GM23338 (cell line): ENCODE measurements at regions not wholly inside any gene's neighbourhood (a gene's known extent, or its start where the extent isn't known, plus 50 kb on each side); places are given as distances from the start of the nearest gene placed in this dataset.

Experiments used
- ATAC-seq: fragments of 200-7000 bp; cut with Tn5 transposase; 3 replicates; pipeline ENCODE4 v1.9.1; 2020
- DNase-seq: peaks from one replicate; pipeline ENCODE4 v3.0.0-alpha.2; 2015; ENCODE audit warnings: low spot score
- H2AFZ ChIP-seq: fragments of 200-600 bp; sonication (generic); 2 replicates; pipeline ENCODE4 v1.8.0; 2016; ENCODE audit warnings: antibody characterized with exemption, mild to moderate bottlenecking, moderate library complexity
- H3F3A ChIP-seq: fragments of 200-600 bp; sonication (generic); replicated peaks from 2 replicates; pipeline ENCODE4 v1.8.0; 2017; ENCODE audit warnings: antibody characterized with exemption, mixed run types, low read depth
- H3K27ac ChIP-seq: fragments of 200-600 bp; sonication (generic); 2 replicates; pipeline ENCODE4 v1.6.1; 2016; ENCODE audit warnings: low read depth
- H3K27me3 ChIP-seq: fragments of 200-600 bp; sonication (generic); 2 replicates; pipeline ENCODE4 v1.8.0; 2016; ENCODE audit warnings: mild to moderate bottlenecking, mixed run types, moderate library complexity; ENCODE audit not compliant: insufficient read depth
- H3K36me3 ChIP-seq: fragments of 200-600 bp; sonication (generic); 2 replicates; pipeline ENCODE4 v1.8.0; 2016; ENCODE audit warnings: mild to moderate bottlenecking; ENCODE audit not compliant: insufficient read depth
- H3K4me1 ChIP-seq: fragments of 200-600 bp; sonication (generic); 2 replicates; pipeline ENCODE4 v1.8.0; 2016; ENCODE audit warnings: mild to moderate bottlenecking, moderate library complexity; ENCODE audit not compliant: insufficient read depth
- H3K4me2 ChIP-seq: fragments of 200-600 bp; sonication (generic); 2 replicates; pipeline ENCODE4 v1.7.1; 2017; ENCODE audit warnings: mixed run types
- H3K4me3 ChIP-seq: fragments of 200-600 bp; sonication (generic); 2 replicates; pipeline ENCODE4 v1.6.1; 2016; ENCODE audit warnings: mixed run types
- H3K79me2 ChIP-seq: fragments of 200-600 bp; sonication (generic); replicated peaks from 2 replicates; pipeline ENCODE4 v1.8.0; 2017; ENCODE audit warnings: mild to moderate bottlenecking; ENCODE audit not compliant: insufficient read depth
- H3K9me2 ChIP-seq: fragments of 200-600 bp; sonication (generic); 2 replicates; pipeline ENCODE4 v1.8.0; 2017; ENCODE audit not compliant: insufficient read depth
- H4K20me1 ChIP-seq: fragments of 200-600 bp; sonication (generic); replicated peaks from 2 replicates; pipeline ENCODE4 v1.8.0; 2017; ENCODE audit warnings: mild to moderate bottlenecking; ENCODE audit not compliant: insufficient read depth
- H3K27ac Mint-ChIP-seq: 2 replicates; pipeline ENCODE4 v1.8.0; 2020; ENCODE audit warnings: inconsistent platforms, mild to moderate bottlenecking, moderate library complexity, mixed read lengths
- H3K27me3 Mint-ChIP-seq: 3 replicates; pipeline ENCODE4 v1.8.0; 2022; ENCODE audit warnings: low read depth, mild to moderate bottlenecking, moderate library complexity, mixed read lengths, inconsistent platforms; ENCODE audit not compliant: insufficient read depth, poor library complexity
- H3K36me3 Mint-ChIP-seq: 3 replicates; pipeline ENCODE4 v1.8.0; 2021; ENCODE audit warnings: low read depth, mild to moderate bottlenecking, inconsistent platforms, moderate library complexity, mixed read lengths
- H3K4me1 Mint-ChIP-seq: 3 replicates; pipeline ENCODE4 v1.8.0; 2020; ENCODE audit warnings: mild to moderate bottlenecking, inconsistent platforms, mixed read lengths
- H3K4me3 Mint-ChIP-seq: 3 replicates; pipeline ENCODE4 v1.8.0; 2021; ENCODE audit warnings: moderate library complexity, mild to moderate bottlenecking, inconsistent platforms, mixed read lengths
- H3K9me3 Mint-ChIP-seq: 3 replicates; pipeline ENCODE4 v1.8.0; 2020; ENCODE audit warnings: moderate library complexity, mild to moderate bottlenecking, inconsistent platforms, mixed read lengths
- CREB1 ChIP-seq: fragments of 250-450 bp; sonication (Bioruptor Pico); IDR thresholded peaks from 2 replicates; pipeline ENCODE4 v1.5.0; 2020; ENCODE audit warnings: low read depth, mild to moderate bottlenecking, moderate library complexity
- ETS1 ChIP-seq: IDR thresholded peaks from 2 replicates; pipeline ENCODE4 v1.6.1; 2016; ENCODE audit warnings: antibody characterized with exemption
- EZH2 ChIP-seq: fragments of 200-600 bp; sonication (generic); IDR thresholded peaks from one replicate; pipeline ENCODE4 v1.8.0; 2017; ENCODE audit warnings: antibody characterized with exemption, mild to moderate bottlenecking, low read depth; ENCODE audit not compliant: unreplicated experiment
- EZH2phosphoT487 ChIP-seq: fragments of 200-600 bp; sonication (generic); IDR thresholded peaks from one replicate; pipeline ENCODE4 v1.8.1; 2018; ENCODE audit warnings: antibody characterized with exemption; ENCODE audit not compliant: unreplicated experiment
- JUNB ChIP-seq: IDR thresholded peaks from one replicate; pipeline ENCODE4 v1.6.1; 2016; ENCODE audit warnings: antibody characterized with exemption; ENCODE audit not compliant: unreplicated experiment
- NANOG ChIP-seq: IDR thresholded peaks from 2 replicates; pipeline ENCODE4 v1.6.1; 2016; ENCODE audit warnings: antibody characterized with exemption, borderline replicate concordance
- POLR2AphosphoS5 ChIP-seq: IDR thresholded peaks from 2 replicates; pipeline ENCODE4 v1.6.1; 2016; ENCODE audit warnings: antibody characterized with exemption, low read depth
- STAT1 ChIP-seq: IDR thresholded peaks from one replicate; pipeline ENCODE4 v1.6.1; 2016; ENCODE audit warnings: antibody characterized with exemption; ENCODE audit not compliant: unreplicated experiment
- ZNF114 ChIP-seq: fragments of 250-450 bp; sonication (Bioruptor Pico); IDR thresholded peaks from 2 replicates; pipeline ENCODE4 v1.5.0; 2020; ENCODE audit warnings: mild to moderate bottlenecking, moderate library complexity
- ZNF331 ChIP-seq: fragments of 250-450 bp; sonication (Bioruptor Pico); IDR thresholded peaks from 2 replicates; pipeline ENCODE4 v1.5.0; 2020; ENCODE audit warnings: low read depth, mild to moderate bottlenecking, moderate library complexity
- ZNF462 ChIP-seq: fragments of 250-450 bp; sonication (Bioruptor Pico); IDR thresholded peaks from 2 replicates; pipeline ENCODE4 v1.5.0; 2020; ENCODE audit warnings: mild to moderate bottlenecking, moderate library complexity
- TF ChIP-seq, protein P1 (sequence below): IDR thresholded peaks from one replicate; pipeline ENCODE4 v1.6.1; 2018; ENCODE audit warnings: antibody characterized with exemption; ENCODE audit not compliant: unreplicated experiment
- TF ChIP-seq, protein P2 (sequence below), 2 experiments: fragments of 200-600 bp in 1 of 2; sonication (generic) in 1 of 2; conservative IDR thresholded peaks; 2 replicates each; pipeline versions ENCODE4 v1.5.1 to v1.6.1; 2016 to 2017; ENCODE audit warnings: antibody characterized with exemption in 2 of 2, low read depth in 2 of 2, mild to moderate bottlenecking in 2 of 2, moderate library complexity in 1 of 2

GRCh38 chr5:97489010-97489840, 306.2 kb upstream of the RIOK2 start:
- H3K27ac ChIP-seq = no peak overlapping the region
- H3K27me3 Mint-ChIP-seq = no peaks in the 10 kb centered on the region
- no peak overlapping the region for H3K4me2 ChIP-seq
- H2AFZ ChIP-seq = no peak overlapping the region
- TF ChIP-seq, protein P1, sequence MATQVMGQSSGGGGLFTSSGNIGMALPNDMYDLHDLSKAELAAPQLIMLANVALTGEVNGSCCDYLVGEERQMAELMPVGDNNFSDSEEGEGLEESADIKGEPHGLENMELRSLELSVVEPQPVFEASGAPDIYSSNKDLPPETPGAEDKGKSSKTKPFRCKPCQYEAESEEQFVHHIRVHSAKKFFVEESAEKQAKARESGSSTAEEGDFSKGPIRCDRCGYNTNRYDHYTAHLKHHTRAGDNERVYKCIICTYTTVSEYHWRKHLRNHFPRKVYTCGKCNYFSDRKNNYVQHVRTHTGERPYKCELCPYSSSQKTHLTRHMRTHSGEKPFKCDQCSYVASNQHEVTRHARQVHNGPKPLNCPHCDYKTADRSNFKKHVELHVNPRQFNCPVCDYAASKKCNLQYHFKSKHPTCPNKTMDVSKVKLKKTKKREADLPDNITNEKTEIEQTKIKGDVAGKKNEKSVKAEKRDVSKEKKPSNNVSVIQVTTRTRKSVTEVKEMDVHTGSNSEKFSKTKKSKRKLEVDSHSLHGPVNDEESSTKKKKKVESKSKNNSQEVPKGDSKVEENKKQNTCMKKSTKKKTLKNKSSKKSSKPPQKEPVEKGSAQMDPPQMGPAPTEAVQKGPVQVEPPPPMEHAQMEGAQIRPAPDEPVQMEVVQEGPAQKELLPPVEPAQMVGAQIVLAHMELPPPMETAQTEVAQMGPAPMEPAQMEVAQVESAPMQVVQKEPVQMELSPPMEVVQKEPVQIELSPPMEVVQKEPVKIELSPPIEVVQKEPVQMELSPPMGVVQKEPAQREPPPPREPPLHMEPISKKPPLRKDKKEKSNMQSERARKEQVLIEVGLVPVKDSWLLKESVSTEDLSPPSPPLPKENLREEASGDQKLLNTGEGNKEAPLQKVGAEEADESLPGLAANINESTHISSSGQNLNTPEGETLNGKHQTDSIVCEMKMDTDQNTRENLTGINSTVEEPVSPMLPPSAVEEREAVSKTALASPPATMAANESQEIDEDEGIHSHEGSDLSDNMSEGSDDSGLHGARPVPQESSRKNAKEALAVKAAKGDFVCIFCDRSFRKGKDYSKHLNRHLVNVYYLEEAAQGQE = no peak
- no peak for TF ChIP-seq CREB1 (CRISPR knock-in tag)
- no peak for TF ChIP-seq JUNB
- TF ChIP-seq ZNF462 = no peak
- no peak for TF ChIP-seq POLR2AphosphoS5
- TF ChIP-seq, protein P2, sequence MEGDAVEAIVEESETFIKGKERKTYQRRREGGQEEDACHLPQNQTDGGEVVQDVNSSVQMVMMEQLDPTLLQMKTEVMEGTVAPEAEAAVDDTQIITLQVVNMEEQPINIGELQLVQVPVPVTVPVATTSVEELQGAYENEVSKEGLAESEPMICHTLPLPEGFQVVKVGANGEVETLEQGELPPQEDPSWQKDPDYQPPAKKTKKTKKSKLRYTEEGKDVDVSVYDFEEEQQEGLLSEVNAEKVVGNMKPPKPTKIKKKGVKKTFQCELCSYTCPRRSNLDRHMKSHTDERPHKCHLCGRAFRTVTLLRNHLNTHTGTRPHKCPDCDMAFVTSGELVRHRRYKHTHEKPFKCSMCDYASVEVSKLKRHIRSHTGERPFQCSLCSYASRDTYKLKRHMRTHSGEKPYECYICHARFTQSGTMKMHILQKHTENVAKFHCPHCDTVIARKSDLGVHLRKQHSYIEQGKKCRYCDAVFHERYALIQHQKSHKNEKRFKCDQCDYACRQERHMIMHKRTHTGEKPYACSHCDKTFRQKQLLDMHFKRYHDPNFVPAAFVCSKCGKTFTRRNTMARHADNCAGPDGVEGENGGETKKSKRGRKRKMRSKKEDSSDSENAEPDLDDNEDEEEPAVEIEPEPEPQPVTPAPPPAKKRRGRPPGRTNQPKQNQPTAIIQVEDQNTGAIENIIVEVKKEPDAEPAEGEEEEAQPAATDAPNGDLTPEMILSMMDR (conservative IDR thresholded peaks at IDR 0.05; ENCODE audit: low read depth in 2 of 2) = no peak
- no peak for TF ChIP-seq EZH2phosphoT487
- no peak for TF ChIP-seq EZH2
- TF ChIP-seq ETS1 = no peak
- no peak for TF ChIP-seq ZNF331
- TF ChIP-seq STAT1 = no peak
- no peak for TF ChIP-seq ZNF114
- TF ChIP-seq NANOG = no peak
- no peaks in the 10 kb centered on the region for H3K27me3 ChIP-seq
- H3K36me3 ChIP-seq = no peaks in the 10 kb centered on the region
- peaks cover 2% of the 10 kb centered on the region; the same call in 2 of the 3 replicates for H3K9me3 Mint-ChIP-seq
- no peaks in the 10 kb centered on the region for H4K20me1 ChIP-seq
- DNase-seq = no peak
- H3K4me1 ChIP-seq = no peaks in the 10 kb centered on the region
- H3K4me1 Mint-ChIP-seq = no peaks in the 10 kb centered on the region
- no peak overlapping the region for H3K4me3 Mint-ChIP-seq
- H3F3A ChIP-seq = no peaks in the 10 kb centered on the region
- H3K9me2 ChIP-seq = no peaks in the 10 kb centered on the region
- H3K79me2 ChIP-seq = no peaks in the 10 kb centered on the region
- no peak overlapping the region for H3K4me3 ChIP-seq
- H3K27ac Mint-ChIP-seq = no peak overlapping the region
- H3K36me3 Mint-ChIP-seq = no peaks in the 10 kb centered on the region
- ATAC-seq = no peak
